ENCODE measurements at regions not wholly inside any gene's neighbourhood (a gene's known extent, or its start where the extent isn't known, plus 50 kb on each side); places are given as distances from the start of the nearest gene placed in this dataset.

GRCh38 chr6:4192627-4193026 is 57.3 kb upstream of the ECI2 start:
- no peak for DNase-seq (ENCODE audit: low read depth in 2 of 2)

- DNase-seq (ENCODE audit: low read depth in 2 of 2), result no peak
Measured at GRCh38 chr6:4192173-4192572, 56.8 kb upstream of the ECI2 start.

- no peak for DNase-seq (ENCODE audit: low read depth in 2 of 2)
Measured at GRCh38 chr6:4191271-4191721, 55.9 kb upstream of the ECI2 start.

GRCh38 chr6:4189249-4189648 is 53.9 kb upstream of the ECI2 start:
- no peak for DNase-seq (ENCODE audit: low read depth in 2 of 2)

GRCh38 chr6:4188801-4189200 is 53.4 kb upstream of the ECI2 start:
- no peak for DNase-seq (ENCODE audit: low read depth in 2 of 2)

- no peak for DNase-seq (ENCODE audit: low read depth in 2 of 2)
Measured at GRCh38 chr6:4187480-4187879, 52.1 kb upstream of the ECI2 start.

GRCh38 chr6:4186385-4186784 is 51.0 kb upstream of the ECI2 start:
- DNase-seq (ENCODE audit: low read depth in 2 of 2), result no peak

GRCh38 chr6:4185846-4186245 is 50.5 kb upstream of the ECI2 start:
- no peak for DNase-seq (ENCODE audit: low read depth in 2 of 2)

- peak; percentile 12 to 23 for DNase-seq (ENCODE audit: low read depth in 2 of 2)
Measured at GRCh38 chr6:4185419-4185818, 50.0 kb upstream of the ECI2 start.

All from activated CD4-positive, alpha-beta T cell treated with anti-CD3 and anti-CD28 coated beads for 24 hours (primary cell).